HL-60 (cell line): ENCODE measurements at regions not wholly inside any gene's neighbourhood (a gene's known extent, or its start where the extent isn't known, plus 50 kb on each side); places are given as distances from the start of the nearest gene placed in this dataset.

Experiments used
- DNase-seq, 2 experiments: peaks; one replicate each; pipeline ENCODE4 v3.0.0-alpha.2; 2010 to 2020; ENCODE audit warnings: low read depth in 1 of 2, low spot score in 1 of 2
- H3K27ac ChIP-seq: fragments of 250-450 bp; sonication (Bioruptor Pico); replicated peaks from 2 replicates; pipeline ENCODE4 v1.5.1; 2020; ENCODE audit warnings: mild to moderate bottlenecking, moderate library complexity
- H3K27me3 ChIP-seq: fragments of 250-450 bp; sonication (Bioruptor Pico); 2 replicates; pipeline ENCODE4 v1.5.1; 2021; ENCODE audit warnings: mild to moderate bottlenecking, moderate library complexity; ENCODE audit not compliant: insufficient read depth, poor library complexity, severe bottlenecking
- H3K4me3 ChIP-seq: replicated peaks from 2 replicates; pipeline ENCODE4 v1.5.1; 2011; ENCODE audit warnings: mild to moderate bottlenecking, control low read depth, low read length; ENCODE audit not compliant: insufficient read depth
- GABPA ChIP-seq: IDR thresholded peaks from 2 replicates; pipeline ENCODE4 v1.6.1; 2012; ENCODE audit warnings: low read depth
- POLR2AphosphoS5 ChIP-seq: IDR thresholded peaks from 2 replicates; pipeline ENCODE4 v1.6.1; 2012; ENCODE audit warnings: low read depth
- SPI1 ChIP-seq: IDR thresholded peaks from 2 replicates; pipeline ENCODE4 v1.6.1; 2012; ENCODE audit warnings: low read depth, mild to moderate bottlenecking, borderline replicate concordance
- TF ChIP-seq, protein P1 (sequence below): IDR thresholded peaks from 2 replicates; pipeline ENCODE4 v1.6.1; 2012; ENCODE audit warnings: low read depth; ENCODE audit not compliant: insufficient replicate concordance
- TF ChIP-seq, protein P2 (sequence below): IDR thresholded peaks from one replicate; pipeline ENCODE4 v1.5.1; 2011; ENCODE audit warnings: low read length, control low read depth, inconsistent platforms; ENCODE audit not compliant: insufficient read depth

DNA sequence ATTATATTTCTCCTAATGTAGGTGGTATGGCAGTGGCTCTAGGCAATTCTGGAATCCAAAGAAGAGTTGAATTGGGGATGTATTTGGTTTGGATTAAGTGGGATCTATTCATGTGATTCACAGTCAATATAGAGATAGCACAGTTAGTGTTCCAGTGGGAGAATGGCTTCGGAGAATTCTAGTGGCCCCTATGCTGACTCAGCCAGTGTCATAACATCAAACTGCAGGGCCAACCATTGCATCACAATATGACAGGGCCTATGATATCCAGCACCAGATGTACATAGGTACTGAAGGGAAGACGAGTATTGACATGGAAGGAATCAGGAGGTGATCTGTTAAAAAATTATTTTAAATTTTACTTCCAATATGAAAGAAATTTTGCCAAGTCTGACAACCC, 302.8 kb upstream of the UBE2E2 start:
- no peak for DNase-seq
- H3K4me3 ChIP-seq, result no peak overlapping the region
- H3K27ac ChIP-seq, result no peak overlapping the region
- TF ChIP-seq GABPA (no peak), SPI1 (no peak), POLR2AphosphoS5 (no peak)
- TF ChIP-seq, protein P1, sequence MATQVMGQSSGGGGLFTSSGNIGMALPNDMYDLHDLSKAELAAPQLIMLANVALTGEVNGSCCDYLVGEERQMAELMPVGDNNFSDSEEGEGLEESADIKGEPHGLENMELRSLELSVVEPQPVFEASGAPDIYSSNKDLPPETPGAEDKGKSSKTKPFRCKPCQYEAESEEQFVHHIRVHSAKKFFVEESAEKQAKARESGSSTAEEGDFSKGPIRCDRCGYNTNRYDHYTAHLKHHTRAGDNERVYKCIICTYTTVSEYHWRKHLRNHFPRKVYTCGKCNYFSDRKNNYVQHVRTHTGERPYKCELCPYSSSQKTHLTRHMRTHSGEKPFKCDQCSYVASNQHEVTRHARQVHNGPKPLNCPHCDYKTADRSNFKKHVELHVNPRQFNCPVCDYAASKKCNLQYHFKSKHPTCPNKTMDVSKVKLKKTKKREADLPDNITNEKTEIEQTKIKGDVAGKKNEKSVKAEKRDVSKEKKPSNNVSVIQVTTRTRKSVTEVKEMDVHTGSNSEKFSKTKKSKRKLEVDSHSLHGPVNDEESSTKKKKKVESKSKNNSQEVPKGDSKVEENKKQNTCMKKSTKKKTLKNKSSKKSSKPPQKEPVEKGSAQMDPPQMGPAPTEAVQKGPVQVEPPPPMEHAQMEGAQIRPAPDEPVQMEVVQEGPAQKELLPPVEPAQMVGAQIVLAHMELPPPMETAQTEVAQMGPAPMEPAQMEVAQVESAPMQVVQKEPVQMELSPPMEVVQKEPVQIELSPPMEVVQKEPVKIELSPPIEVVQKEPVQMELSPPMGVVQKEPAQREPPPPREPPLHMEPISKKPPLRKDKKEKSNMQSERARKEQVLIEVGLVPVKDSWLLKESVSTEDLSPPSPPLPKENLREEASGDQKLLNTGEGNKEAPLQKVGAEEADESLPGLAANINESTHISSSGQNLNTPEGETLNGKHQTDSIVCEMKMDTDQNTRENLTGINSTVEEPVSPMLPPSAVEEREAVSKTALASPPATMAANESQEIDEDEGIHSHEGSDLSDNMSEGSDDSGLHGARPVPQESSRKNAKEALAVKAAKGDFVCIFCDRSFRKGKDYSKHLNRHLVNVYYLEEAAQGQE, result no peak
- TF ChIP-seq, protein P2, sequence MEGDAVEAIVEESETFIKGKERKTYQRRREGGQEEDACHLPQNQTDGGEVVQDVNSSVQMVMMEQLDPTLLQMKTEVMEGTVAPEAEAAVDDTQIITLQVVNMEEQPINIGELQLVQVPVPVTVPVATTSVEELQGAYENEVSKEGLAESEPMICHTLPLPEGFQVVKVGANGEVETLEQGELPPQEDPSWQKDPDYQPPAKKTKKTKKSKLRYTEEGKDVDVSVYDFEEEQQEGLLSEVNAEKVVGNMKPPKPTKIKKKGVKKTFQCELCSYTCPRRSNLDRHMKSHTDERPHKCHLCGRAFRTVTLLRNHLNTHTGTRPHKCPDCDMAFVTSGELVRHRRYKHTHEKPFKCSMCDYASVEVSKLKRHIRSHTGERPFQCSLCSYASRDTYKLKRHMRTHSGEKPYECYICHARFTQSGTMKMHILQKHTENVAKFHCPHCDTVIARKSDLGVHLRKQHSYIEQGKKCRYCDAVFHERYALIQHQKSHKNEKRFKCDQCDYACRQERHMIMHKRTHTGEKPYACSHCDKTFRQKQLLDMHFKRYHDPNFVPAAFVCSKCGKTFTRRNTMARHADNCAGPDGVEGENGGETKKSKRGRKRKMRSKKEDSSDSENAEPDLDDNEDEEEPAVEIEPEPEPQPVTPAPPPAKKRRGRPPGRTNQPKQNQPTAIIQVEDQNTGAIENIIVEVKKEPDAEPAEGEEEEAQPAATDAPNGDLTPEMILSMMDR, result no peak
- H3K27me3 ChIP-seq, result no peaks in the 10 kb centered on the region

DNA sequence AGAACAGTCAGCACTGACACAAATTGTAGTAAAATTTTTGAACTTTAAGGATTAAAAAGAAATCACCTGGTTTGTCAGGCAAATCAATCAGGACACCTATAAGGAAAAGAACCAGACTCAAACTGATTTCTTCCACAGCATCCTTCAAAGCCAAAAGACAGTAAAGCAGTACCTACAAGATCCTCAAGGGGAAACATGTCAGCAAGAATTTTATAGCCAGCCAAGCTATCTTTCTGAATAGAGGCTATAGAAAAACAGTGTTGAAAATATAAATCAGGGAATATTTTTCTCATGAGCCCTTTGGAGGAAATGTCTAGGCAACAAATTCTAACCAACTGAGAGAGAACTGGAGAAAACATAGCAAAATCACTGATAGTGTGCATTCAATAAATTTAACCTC, 301.4 kb upstream of the UBE2E2 start:
- DNase-seq, result no peak
- Histone ChIP-seq H3K27ac (no peak overlapping the region), H3K27me3 (no peaks in the 10 kb centered on the region), H3K4me3 (no peak overlapping the region)
- TF ChIP-seq, protein P1, result no peak
- TF ChIP-seq SPI1 (no peak), GABPA (no peak), POLR2AphosphoS5 (no peak)
- TF ChIP-seq, protein P2, result no peak

- TF ChIP-seq, protein P1, result no peak
- TF ChIP-seq POLR2AphosphoS5, result no peak
- TF ChIP-seq SPI1, result no peak
- TF ChIP-seq, protein P2, result no peak
- TF ChIP-seq GABPA, result no peak
- H3K27me3 ChIP-seq, result no peaks in the 10 kb centered on the region
- no peak for DNase-seq
- no peak overlapping the region for H3K27ac ChIP-seq
- H3K4me3 ChIP-seq, result no peak overlapping the region
These were observed 295.9 kb upstream of the UBE2E2 start for GRCh38 chr3:22907161-22907780.
